ENCODE measurements at regions not wholly inside any gene's neighbourhood (a gene's known extent, or its start where the extent isn't known, plus 50 kb on each side); places are given as distances from the start of the nearest gene placed in this dataset.
"Not testable (repeated sequence)": the region's sequence is repeated elsewhere in the genome, so short reads cannot be mapped to it uniquely, and the experiment has no call there.

DNA sequence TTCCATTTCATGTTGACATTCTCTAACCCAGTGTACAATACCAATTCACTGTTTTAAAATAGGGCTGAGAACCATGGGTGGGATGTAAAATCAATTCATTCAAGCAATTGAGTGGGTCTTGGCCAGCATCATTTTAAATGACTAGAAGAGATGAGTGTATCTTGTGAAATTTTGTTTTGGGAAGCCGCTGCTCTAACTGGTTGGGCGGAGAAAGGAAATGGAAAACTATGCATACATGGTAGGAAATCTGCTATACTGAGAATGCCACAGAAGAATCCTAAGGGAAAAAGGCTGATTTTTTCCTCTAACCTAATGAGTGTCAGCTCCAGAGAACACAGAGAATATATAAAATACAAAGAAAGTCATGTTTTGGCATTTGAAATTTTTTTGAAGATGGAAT is 54.8 kb upstream of the DCLK2 start:
- TF ChIP-seq, protein P1, sequence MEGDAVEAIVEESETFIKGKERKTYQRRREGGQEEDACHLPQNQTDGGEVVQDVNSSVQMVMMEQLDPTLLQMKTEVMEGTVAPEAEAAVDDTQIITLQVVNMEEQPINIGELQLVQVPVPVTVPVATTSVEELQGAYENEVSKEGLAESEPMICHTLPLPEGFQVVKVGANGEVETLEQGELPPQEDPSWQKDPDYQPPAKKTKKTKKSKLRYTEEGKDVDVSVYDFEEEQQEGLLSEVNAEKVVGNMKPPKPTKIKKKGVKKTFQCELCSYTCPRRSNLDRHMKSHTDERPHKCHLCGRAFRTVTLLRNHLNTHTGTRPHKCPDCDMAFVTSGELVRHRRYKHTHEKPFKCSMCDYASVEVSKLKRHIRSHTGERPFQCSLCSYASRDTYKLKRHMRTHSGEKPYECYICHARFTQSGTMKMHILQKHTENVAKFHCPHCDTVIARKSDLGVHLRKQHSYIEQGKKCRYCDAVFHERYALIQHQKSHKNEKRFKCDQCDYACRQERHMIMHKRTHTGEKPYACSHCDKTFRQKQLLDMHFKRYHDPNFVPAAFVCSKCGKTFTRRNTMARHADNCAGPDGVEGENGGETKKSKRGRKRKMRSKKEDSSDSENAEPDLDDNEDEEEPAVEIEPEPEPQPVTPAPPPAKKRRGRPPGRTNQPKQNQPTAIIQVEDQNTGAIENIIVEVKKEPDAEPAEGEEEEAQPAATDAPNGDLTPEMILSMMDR (IDR thresholded peaks at IDR 0.05; ENCODE audit: control insufficient read depth, extremely low read depth, insufficient read depth), result no peak
- no peak for DNase-seq (ENCODE audit: low read depth)
- H3K4me3 ChIP-seq (ENCODE audit: low read depth, low read length), result no peak overlapping the region

DNA sequence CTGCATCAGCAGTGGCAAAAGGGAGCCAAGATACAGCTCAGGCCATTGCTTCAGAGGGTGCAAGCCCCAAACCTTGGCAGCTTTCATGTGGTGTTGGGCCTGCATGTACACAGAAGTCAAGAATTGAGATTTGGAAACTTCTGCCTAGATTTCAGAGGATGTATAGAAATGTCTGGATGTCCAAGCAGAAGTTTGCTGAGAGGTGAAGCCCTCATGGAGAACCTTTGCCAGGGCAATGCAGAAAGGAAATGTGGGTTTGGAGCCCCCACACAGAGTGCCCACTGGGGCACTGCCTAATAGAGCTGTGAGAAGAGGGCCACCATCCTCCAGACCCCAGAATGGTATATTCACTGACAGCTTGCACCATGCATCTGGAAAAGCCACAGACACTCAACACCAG is 51.3 kb upstream of the DCLK2 start:
- not testable (repeated sequence) for H3K4me3 ChIP-seq (ENCODE audit: low read depth, low read length); DNase-seq (ENCODE audit: low read depth)
